K562 (cell line): ENCODE measurements at regions not wholly inside any gene's neighbourhood (a gene's known extent, or its start where the extent isn't known, plus 50 kb on each side); places are given as distances from the start of the nearest gene placed in this dataset.

Experiments used
- AFF4 ChIP-seq: sonication (generic); formaldehyde crosslinking; IDR thresholded peaks from 2 replicates; pipeline ENCODE4 v1.8.0; 2023; ENCODE audit warnings: mild to moderate bottlenecking, missing genetic modification reagents
- CBX2 ChIP-seq: fragments of 200-600 bp; sonication (generic); IDR thresholded peaks from one replicate; pipeline ENCODE4 v1.6.1; 2012; ENCODE audit warnings: mild to moderate bottlenecking, low read length, inconsistent platforms; ENCODE audit not compliant: insufficient read depth, poor library complexity, severe bottlenecking
- CHCHD3 ChIP-seq: fragments of 250-450 bp; sonication (Bioruptor Pico); IDR thresholded peaks from 2 replicates; pipeline ENCODE4 v2.1.2; 2022; ENCODE audit warnings: mild to moderate bottlenecking
- CREB5 ChIP-seq: fragments of 250-450 bp; sonication (Bioruptor Pico); IDR thresholded peaks from 2 replicates; pipeline ENCODE4 v1.5.0; 2020; ENCODE audit warnings: mild to moderate bottlenecking
- MYC ChIP-seq, 2 experiments: fragments of 250-450 bp in 1 of 2; sonication (Bioruptor Pico) in 1 of 2; IDR thresholded peaks; 2 replicates each; pipeline versions ENCODE4 v1.5.1 to v1.6.1; 2012 to 2021; ENCODE audit warnings: low read depth in 2 of 2, borderline replicate concordance in 1 of 2, improper control_type of control experiment in 1 of 2, low read length in 1 of 2, mild to moderate bottlenecking in 1 of 2, moderate library complexity in 1 of 2
- PYGO2 ChIP-seq: fragments of 450-650 bp; IDR thresholded peaks from 2 replicates; pipeline ENCODE4 v1.6.1; 2016; ENCODE audit warnings: mild to moderate bottlenecking, missing genetic modification characterization, moderate library complexity, missing compliant biosample characterization
- SIX5 ChIP-seq, 2 experiments: IDR thresholded peaks; 2 replicates each; pipeline ENCODE4 v1.6.1; 2011; ENCODE audit warnings: low read length in 2 of 2, borderline replicate concordance in 1 of 2, low read depth in 1 of 2, mild to moderate bottlenecking in 1 of 2, moderate library complexity in 1 of 2; ENCODE audit not compliant: insufficient read depth in 1 of 2
- SMARCA4 ChIP-seq: fragments of 450-650 bp; IDR thresholded peaks from 2 replicates; pipeline ENCODE4 v1.6.1; 2016
- ZBTB1 ChIP-seq: sonication (generic); formaldehyde crosslinking; IDR thresholded peaks from 2 replicates; pipeline ENCODE4 v1.8.1; 2023; ENCODE audit warnings: missing genetic modification reagents, low read depth, mild to moderate bottlenecking, borderline replicate concordance
- TF ChIP-seq, protein P1 (sequence below): fragments of 250-450 bp; sonication (Bioruptor Pico); IDR thresholded peaks from 2 replicates; pipeline ENCODE4 v1.8.0; 2022; ENCODE audit warnings: moderate library complexity, mild to moderate bottlenecking, inconsistent platforms
- TF ChIP-seq, protein P2 (sequence below): conservative IDR thresholded peaks from 2 replicates; pipeline ENCODE4 v1.6.1; 2011; ENCODE audit warnings: low read depth, mild to moderate bottlenecking, low read length; ENCODE audit not compliant: control insufficient read depth

DNA sequence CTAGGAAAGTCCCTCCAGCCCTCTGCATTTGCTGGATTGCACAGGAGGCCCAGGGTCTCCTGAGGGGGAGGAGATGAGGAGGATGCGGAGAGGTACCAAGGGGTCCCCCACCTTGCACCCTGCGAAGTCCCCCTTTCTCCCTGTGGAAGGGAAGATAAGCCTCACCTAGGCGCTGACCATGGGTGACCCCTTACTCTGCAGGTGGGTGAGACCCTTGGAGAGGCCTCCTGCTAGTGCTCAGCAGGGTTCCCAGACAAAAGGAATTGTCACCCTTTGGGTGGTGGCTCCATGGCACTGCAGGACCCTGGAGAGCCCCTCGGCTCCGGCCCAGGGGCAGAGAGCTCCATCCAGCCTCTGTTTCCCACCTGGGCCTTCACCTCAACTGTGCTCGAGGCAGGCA lies 107.0 kb upstream of the RET start (continued):
- TF ChIP-seq ZBTB1 (CRISPR knock-in tag), result no peak
- TF ChIP-seq CREB5 (CRISPR knock-in tag), result no peak
- TF ChIP-seq, protein P1, sequence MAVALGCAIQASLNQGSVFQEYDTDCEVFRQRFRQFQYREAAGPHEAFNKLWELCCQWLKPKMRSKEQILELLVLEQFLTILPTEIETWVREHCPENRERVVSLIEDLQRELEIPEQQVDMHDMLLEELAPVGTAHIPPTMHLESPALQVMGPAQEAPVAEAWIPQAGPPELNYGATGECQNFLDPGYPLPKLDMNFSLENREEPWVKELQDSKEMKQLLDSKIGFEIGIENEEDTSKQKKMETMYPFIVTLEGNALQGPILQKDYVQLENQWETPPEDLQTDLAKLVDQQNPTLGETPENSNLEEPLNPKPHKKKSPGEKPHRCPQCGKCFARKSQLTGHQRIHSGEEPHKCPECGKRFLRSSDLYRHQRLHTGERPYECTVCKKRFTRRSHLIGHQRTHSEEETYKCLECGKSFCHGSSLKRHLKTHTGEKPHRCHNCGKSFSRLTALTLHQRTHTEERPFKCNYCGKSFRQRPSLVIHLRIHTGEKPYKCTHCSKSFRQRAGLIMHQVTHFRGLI (CRISPR knock-in tag), result no peak
- no peak for TF ChIP-seq MYC (IDR thresholded peaks at IDR 0.05; ENCODE audit: low read depth, low read length)
- TF ChIP-seq MYC (CRISPR knock-in tag; IDR thresholded peaks at IDR 0.05; ENCODE audit: borderline replicate concordance, low read depth), result no peak
- no peak for TF ChIP-seq CHCHD3 (CRISPR knock-in tag)
- TF ChIP-seq AFF4 (CRISPR knock-in tag), result no peak
- no peak for TF ChIP-seq PYGO2 (tag)
- no peak for TF ChIP-seq SMARCA4
- TF ChIP-seq SIX5 (IDR thresholded peaks at IDR 0.05; ENCODE audit: borderline replicate concordance in 1 of 2, insufficient read depth in 1 of 2, low read depth in 1 of 2, low read length in 2 of 2), result no peak
- TF ChIP-seq, protein P2, sequence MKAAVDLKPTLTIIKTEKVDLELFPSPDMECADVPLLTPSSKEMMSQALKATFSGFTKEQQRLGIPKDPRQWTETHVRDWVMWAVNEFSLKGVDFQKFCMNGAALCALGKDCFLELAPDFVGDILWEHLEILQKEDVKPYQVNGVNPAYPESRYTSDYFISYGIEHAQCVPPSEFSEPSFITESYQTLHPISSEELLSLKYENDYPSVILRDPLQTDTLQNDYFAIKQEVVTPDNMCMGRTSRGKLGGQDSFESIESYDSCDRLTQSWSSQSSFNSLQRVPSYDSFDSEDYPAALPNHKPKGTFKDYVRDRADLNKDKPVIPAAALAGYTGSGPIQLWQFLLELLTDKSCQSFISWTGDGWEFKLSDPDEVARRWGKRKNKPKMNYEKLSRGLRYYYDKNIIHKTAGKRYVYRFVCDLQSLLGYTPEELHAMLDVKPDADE, result no peak
- no peak for TF ChIP-seq CBX2
